ENCODE measurements at regions not wholly inside any gene's neighbourhood (a gene's known extent, or its start where the extent isn't known, plus 50 kb on each side); places are given as distances from the start of the nearest gene placed in this dataset.

DNA sequence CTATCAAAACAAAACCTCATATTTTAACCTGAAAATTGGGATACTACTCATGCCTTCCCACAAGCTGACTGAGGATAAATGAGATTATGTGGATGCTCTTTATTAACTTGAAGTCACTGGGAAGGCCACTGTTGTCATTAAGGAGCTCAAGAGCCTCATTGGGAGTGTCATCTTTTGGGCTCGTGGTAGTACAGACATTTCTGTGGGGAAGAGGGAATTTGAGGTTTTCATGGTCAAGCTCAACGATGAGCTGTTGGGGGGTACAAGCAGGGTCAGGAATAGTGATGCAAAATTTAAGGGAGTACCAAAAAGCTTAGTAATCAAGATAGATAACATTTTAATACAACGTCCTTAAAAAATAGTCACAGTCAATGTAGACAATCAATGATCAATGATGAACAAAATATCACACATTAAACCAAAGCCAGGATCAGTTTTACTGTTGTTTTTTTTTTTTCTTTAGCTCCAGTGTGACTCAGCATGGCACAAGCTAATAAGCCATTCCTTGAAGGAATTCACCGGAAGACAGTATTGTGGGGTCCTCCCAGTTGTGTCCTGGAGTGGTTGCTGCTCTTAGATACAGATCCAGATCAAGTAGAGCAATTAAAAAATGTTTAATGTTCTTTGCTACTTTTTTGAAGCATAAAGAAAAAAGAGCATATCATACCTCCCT lies 130.9 kb downstream of the C12orf75 start:
- ATAC-seq: no peak
- Histone ChIP-seq H3K27me3 (no peaks in the 10 kb centered on the region), H3K4me3 (no peak overlapping the region), H3K27ac (no peak overlapping the region), H3K36me3 (no peaks in the 10 kb centered on the region), H3K4me1 (no peaks in the 10 kb centered on the region), H3K9me3 (peaks cover 0 to 6% (median 0%) of the 10 kb centered on the region in 3 donors)
- TF ChIP-seq POLR2A (IDR thresholded peaks at IDR 0.05) (no peak), POLR2AphosphoS5 (IDR thresholded peaks at IDR 0.05) (no peak), EP300 (IDR thresholded peaks at IDR 0.05) (no peak)
- TF ChIP-seq, protein P1, sequence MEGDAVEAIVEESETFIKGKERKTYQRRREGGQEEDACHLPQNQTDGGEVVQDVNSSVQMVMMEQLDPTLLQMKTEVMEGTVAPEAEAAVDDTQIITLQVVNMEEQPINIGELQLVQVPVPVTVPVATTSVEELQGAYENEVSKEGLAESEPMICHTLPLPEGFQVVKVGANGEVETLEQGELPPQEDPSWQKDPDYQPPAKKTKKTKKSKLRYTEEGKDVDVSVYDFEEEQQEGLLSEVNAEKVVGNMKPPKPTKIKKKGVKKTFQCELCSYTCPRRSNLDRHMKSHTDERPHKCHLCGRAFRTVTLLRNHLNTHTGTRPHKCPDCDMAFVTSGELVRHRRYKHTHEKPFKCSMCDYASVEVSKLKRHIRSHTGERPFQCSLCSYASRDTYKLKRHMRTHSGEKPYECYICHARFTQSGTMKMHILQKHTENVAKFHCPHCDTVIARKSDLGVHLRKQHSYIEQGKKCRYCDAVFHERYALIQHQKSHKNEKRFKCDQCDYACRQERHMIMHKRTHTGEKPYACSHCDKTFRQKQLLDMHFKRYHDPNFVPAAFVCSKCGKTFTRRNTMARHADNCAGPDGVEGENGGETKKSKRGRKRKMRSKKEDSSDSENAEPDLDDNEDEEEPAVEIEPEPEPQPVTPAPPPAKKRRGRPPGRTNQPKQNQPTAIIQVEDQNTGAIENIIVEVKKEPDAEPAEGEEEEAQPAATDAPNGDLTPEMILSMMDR (IDR thresholded peaks at IDR 0.05): no peak
- 93 to 100% methylated on average over 2 to 4 of the region's 4 CpGs for WGBS, 2 donors (ENCODE audit: low coverage in 1 of 2)

DNA sequence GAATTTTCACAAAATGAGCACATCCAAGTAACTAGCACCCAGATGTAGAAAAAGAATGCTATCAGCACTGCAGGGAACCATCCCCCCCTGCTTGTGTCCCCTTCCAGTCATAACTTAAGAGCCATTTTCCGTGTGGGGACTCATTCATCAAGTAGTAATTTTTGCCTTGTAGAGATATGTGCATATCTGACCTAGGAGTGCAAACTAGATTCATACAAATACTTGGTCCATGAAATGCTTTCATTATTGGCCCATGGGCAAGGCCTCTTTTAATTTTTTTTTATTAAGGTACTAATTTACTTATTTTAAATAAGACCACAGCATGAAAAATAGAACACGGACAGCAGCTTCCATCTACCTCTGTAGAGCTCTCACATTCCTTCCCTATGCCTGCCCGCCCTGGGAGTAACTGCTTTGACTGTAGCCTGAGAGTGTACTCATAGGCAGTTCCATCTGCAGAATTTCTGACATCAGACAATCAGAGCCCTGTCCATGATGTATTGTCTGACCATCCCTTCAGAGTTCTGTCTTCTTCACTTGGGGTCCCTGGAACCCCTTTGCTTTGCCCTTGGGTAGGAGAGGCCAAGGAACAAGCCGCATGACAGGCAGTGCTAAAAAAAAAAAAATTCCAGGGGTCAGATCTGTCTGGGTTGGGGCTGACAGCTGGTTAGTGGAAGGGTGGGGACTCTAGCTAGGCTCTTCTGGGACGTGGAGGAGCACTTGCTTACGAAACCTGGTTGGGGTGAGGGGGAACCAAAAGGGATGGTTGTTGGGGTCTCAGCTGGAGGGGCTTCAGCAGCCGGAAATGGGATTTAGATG lies 131.7 kb downstream of the C12orf75 start:
- no peak for ATAC-seq
- Histone ChIP-seq H3K9me3 (peaks cover 0 to 6% (median 0%) of the 10 kb centered on the region in 3 donors), H3K4me1 (no peaks in the 10 kb centered on the region), H3K36me3 (no peaks in the 10 kb centered on the region), H3K27ac (no peak overlapping the region), H3K4me3 (no peak overlapping the region), H3K27me3 (no peaks in the 10 kb centered on the region)
- WGBS, 2 donors (ENCODE audit: low coverage in 1 of 2): 76 to 85% methylated on average over 4 to 6 of the region's 7 CpGs
- TF ChIP-seq, protein P1 (IDR thresholded peaks at IDR 0.05): no peak
- no peak for TF ChIP-seq POLR2A (IDR thresholded peaks at IDR 0.05)
- TF ChIP-seq POLR2AphosphoS5 (IDR thresholded peaks at IDR 0.05): no peak
- no peak for TF ChIP-seq EP300 (IDR thresholded peaks at IDR 0.05)

DNA sequence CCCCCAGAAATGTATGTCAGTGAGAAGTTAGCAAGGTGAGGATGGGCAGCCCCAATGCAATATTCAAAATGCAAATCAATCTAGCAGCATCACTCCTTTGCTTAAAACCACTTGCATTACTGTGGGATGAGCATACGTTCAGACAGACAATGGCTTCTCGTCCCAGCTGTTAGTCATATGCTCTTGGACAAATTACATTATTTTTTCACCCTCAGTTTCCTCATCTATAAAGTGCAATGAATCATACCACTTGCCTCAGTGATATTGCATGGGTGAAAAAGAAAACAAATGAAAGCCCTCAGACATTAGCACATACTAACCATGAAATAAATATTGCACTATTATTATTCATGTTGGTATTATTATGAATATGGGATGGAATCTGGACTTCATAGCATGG lies 132.3 kb downstream of the C12orf75 start:
- no peaks in the 10 kb centered on the region for H3K27me3 ChIP-seq
- no peak overlapping the region for H3K27ac ChIP-seq
- no peaks in the 10 kb centered on the region for H3K36me3 ChIP-seq
- H3K9me3 ChIP-seq: peaks cover 0 to 6% (median 0%) of the 10 kb centered on the region in 3 donors
- no peak overlapping the region for H3K4me3 ChIP-seq
- no peak for ATAC-seq
- no peaks in the 10 kb centered on the region for H3K4me1 ChIP-seq
- TF ChIP-seq, protein P1 (IDR thresholded peaks at IDR 0.05): no peak
- no peak for TF ChIP-seq POLR2AphosphoS5 (IDR thresholded peaks at IDR 0.05)
- TF ChIP-seq POLR2A (IDR thresholded peaks at IDR 0.05): no peak
- TF ChIP-seq EP300 (IDR thresholded peaks at IDR 0.05): no peak
- WGBS, 2 donors (ENCODE audit: low coverage in 1 of 2): 69 to 89% methylated on average over 2 of the region's 2 CpGs

DNA sequence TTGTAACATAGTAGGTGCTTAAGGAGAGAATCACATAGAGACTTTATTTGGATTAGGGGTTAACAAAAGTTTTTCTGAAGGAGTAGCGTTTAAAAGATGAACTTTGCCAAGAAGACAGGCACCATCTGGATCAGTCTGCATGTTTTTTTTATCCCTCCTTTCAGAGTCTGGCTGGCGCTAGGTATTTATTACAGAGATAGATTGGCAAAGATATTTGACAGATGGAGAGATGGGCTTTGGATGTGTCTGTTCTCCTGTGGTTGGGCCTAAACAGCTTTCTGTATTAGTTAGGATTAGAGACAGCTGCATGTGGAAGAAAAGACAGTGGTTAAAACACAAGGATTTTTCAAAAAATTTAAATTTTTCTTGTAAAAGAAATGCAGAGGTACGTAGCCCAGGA lies 133.9 kb downstream of the C12orf75 start:
- H3K4me3 ChIP-seq: no peak overlapping the region
- H3K27me3 ChIP-seq: no peaks in the 10 kb centered on the region
- ATAC-seq: no peak
- WGBS, 2 donors (ENCODE audit: low coverage in 1 of 2): 60 to 67% methylated on average over 1 to 2 of the region's 3 CpGs
- no peaks in the 10 kb centered on the region for H3K9me3 ChIP-seq
- H3K27ac ChIP-seq: no peak overlapping the region
- H3K4me1 ChIP-seq: no peaks in the 10 kb centered on the region
- no peaks in the 10 kb centered on the region for H3K36me3 ChIP-seq
- no peak for TF ChIP-seq POLR2AphosphoS5 (IDR thresholded peaks at IDR 0.05)

DNA sequence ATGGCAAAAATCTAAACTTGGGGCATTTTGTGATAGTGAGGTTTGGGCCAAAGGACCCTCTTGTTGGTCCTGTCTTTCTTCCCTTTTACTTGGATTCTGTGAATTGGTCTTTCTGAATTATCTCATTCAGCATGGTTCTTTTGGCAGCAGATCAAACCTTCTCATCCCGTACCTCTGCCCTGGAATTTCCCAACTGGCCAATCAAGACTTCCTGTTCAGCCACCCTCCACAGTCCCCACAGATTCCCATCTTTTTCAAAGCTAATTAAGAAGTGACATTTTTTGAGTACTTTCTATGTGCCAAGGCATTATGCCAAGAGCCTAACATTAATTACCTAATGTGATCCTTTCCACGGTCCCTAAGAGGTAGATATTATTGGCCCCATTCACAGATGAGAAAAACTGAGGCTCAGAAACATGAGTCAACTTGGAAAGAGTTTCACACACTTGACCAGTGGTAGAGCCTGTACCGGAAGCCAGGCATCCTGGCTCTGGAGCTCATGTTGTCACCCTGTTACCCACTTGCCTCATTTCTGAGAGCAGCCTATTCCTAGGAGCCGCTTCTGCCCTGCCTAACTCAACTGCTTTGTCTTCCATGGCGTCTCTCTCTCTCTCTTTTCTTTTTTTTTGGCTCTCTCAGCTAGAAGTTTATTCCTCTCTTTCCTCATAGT lies 135.9 kb downstream of the C12orf75 start:
- Histone ChIP-seq H3K4me3 (no peak overlapping the region), H3K9me3 (no peaks in the 10 kb centered on the region), H3K4me1 (no peaks in the 10 kb centered on the region), H3K27me3 (no peaks in the 10 kb centered on the region), H3K36me3 (no peaks in the 10 kb centered on the region), H3K27ac (peak overlapping the region in 2 of 4 donors; percentile 20 to 48)
- no peak for ATAC-seq
- TF ChIP-seq EP300 (IDR thresholded peaks at IDR 0.05): no peak
- TF ChIP-seq POLR2AphosphoS5 (IDR thresholded peaks at IDR 0.05): no peak
- no peak for TF ChIP-seq POLR2A (IDR thresholded peaks at IDR 0.05)
- TF ChIP-seq, protein P1 (IDR thresholded peaks at IDR 0.05): no peak
- 44 to 65% methylated on average over 3 to 5 of the region's 5 CpGs for WGBS, 2 donors (ENCODE audit: low coverage in 1 of 2)
